Thoracic aorta (tissue), 2 donors: ENCODE measurements at regions not wholly inside any gene's neighbourhood (a gene's known extent, or its start where the extent isn't known, plus 50 kb on each side); places are given as distances from the start of the nearest gene placed in this dataset.

Experiments
- ATAC-seq: fragments of 150-250 bp; one replicate; pipeline ENCODE4 v1.8.0; 2017; ENCODE audit warnings: low read depth; ENCODE audit not compliant: insufficient number of reproducible peaks, low FRiP score
- DNase-seq: peaks from one replicate; pipeline ENCODE4 v3.0.0-alpha.2; 2020; ENCODE audit warnings: low spot score
- H3K27ac ChIP-seq, 2 donors: fragments of 200-600 bp; sonication (generic); 1 replicate in 1 of 2; 2 replicates in 1 of 2; pipeline ENCODE4 v1.5.1; 2016; ENCODE audit warnings: mild to moderate bottlenecking in 2 of 2, moderate library complexity in 2 of 2
- H3K27me3 ChIP-seq: fragments of 200-600 bp; sonication (generic); replicated peaks from 2 replicates; pipeline ENCODE4 v1.6.0; 2016; ENCODE audit warnings: mild to moderate bottlenecking; ENCODE audit not compliant: insufficient read depth
- H3K36me3 ChIP-seq: fragments of 200-600 bp; sonication (generic); one replicate; pipeline ENCODE4 v1.5.1; 2016
- H3K4me1 ChIP-seq, 2 donors: fragments of 200-600 bp; sonication (generic); 1 replicate in 1 of 2; 2 replicates in 1 of 2; pipeline versions ENCODE4 v1.5.1 to v1.6.0; 2016; ENCODE audit warnings: low read depth in 2 of 2, mild to moderate bottlenecking in 1 of 2; ENCODE audit not compliant: control insufficient read depth in 1 of 2
- H3K4me3 ChIP-seq: fragments of 200-600 bp; sonication (generic); 2 replicates; pipeline ENCODE4 v1.5.1; 2016; ENCODE audit warnings: mild to moderate bottlenecking
- H3K9me3 ChIP-seq: fragments of 200-600 bp; sonication (generic); 2 replicates; pipeline ENCODE4 v1.5.1; 2016
- CTCF ChIP-seq: fragments of 200-600 bp; sonication (generic); IDR thresholded peaks from one replicate; pipeline ENCODE4 v1.5.1; 2019; ENCODE audit warnings: antibody characterized with exemption

- Histone ChIP-seq H3K27ac (no peak overlapping the region), H3K27me3 (no peaks in the 10 kb centered on the region), H3K9me3 (no peaks in the 10 kb centered on the region), H3K4me1 (no peaks in the 10 kb centered on the region), H3K36me3 (no peaks in the 10 kb centered on the region), H3K4me3 (no peak overlapping the region)
- TF ChIP-seq CTCF: no peak
- no peak for ATAC-seq
- DNase-seq: no peak
Observed at GRCh38 chr2:167803449-167803988, 443.9 kb downstream of the STK39 start.

GRCh38 chr2:167794554-167795255, 452.7 kb downstream of the STK39 start:
- H3K36me3 ChIP-seq: no peaks in the 10 kb centered on the region
- no peaks in the 10 kb centered on the region for H3K9me3 ChIP-seq
- no peak overlapping the region for H3K4me3 ChIP-seq
- no peaks in the 10 kb centered on the region for H3K4me1 ChIP-seq
- no peaks in the 10 kb centered on the region for H3K27me3 ChIP-seq
- H3K27ac ChIP-seq: no peak overlapping the region
- ATAC-seq: no peak
- no peak for DNase-seq
- TF ChIP-seq CTCF: no peak

GRCh38 chr2:167793725-167794124, 453.7 kb downstream of the STK39 start:
- Histone ChIP-seq H3K36me3 (no peaks in the 10 kb centered on the region), H3K4me1 (no peaks in the 10 kb centered on the region), H3K9me3 (no peaks in the 10 kb centered on the region), H3K27me3 (no peaks in the 10 kb centered on the region), H3K27ac (no peak overlapping the region), H3K4me3 (no peak overlapping the region)
- no peak for DNase-seq
- ATAC-seq: no peak
- no peak for TF ChIP-seq CTCF

GRCh38 chr2:167792126-167792525, 455.3 kb downstream of the STK39 start:
- H3K4me3 ChIP-seq: no peak overlapping the region

More at GRCh38 chr2:167792126-167792525, 455.3 kb downstream of the STK39 start:
- Histone ChIP-seq H3K27me3 (no peaks in the 10 kb centered on the region), H3K4me1 (no peaks in the 10 kb centered on the region), H3K36me3 (no peaks in the 10 kb centered on the region), H3K27ac (no peak overlapping the region), H3K9me3 (no peaks in the 10 kb centered on the region)
- ATAC-seq: no peak
- DNase-seq: no peak
- TF ChIP-seq CTCF: no peak
